GM12892 (cell line): ENCODE measurements at regions not wholly inside any gene's neighbourhood (a gene's known extent, or its start where the extent isn't known, plus 50 kb on each side); places are given as distances from the start of the nearest gene placed in this dataset.

ENCODE experiments used
- POLR2A ChIP-seq: IDR thresholded peaks from 2 replicates; pipeline ENCODE4 v1.6.1; 2011; ENCODE audit warnings: low read depth, low read length, control low read depth
- POLR2AphosphoS5 ChIP-seq: IDR thresholded peaks from 2 replicates; pipeline ENCODE4 v1.6.1; 2011; ENCODE audit warnings: low read depth, low read length, control low read depth

DNA sequence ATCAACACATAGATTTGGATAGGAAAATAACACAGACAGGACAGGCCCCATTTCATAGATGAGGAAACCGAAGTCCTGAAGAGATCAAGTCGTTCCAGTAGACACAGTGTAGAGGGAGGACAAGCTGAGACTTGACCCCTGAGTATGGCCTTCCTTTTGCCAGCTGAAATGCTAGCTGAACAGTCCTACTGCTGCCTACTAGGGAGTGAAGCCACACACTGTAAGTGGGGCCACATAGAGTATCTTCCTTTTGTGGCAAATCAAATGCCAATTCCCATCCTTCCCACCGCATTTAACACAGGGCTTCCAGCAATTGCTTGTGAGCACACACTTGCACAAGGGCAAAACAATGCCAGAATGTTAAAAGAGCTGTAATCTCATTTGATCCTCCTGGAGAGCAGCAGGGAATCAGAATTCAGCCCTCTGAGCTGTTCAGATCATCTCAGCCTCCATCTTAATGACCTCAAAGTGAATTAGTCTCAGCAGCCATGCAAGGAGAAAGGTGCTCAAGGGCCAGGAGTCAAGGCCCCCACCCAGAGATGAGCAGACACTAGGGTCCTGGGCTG lies 380.5 kb downstream of the EMP1 start:
- TF ChIP-seq POLR2AphosphoS5 (no peak), POLR2A (no peak)
